ENCODE measurements at regions not wholly inside any gene's neighbourhood (a gene's known extent, or its start where the extent isn't known, plus 50 kb on each side); places are given as distances from the start of the nearest gene placed in this dataset.

- DNase-seq (ENCODE audit: low read depth in 1 of 2, low spot score in 1 of 2), result no peak
Observed at GRCh38 chr18:30086351-30086750, 956.2 kb downstream of the DSC3 start.

GRCh38 chr18:30081122-30081521 is 961.4 kb downstream of the DSC3 start:
- DNase-seq (ENCODE audit: low read depth in 1 of 2, low spot score in 1 of 2), result no peak

More at GRCh38 chr18:30086351-30086750, 956.2 kb downstream of the DSC3 start:
- H3K27me3 ChIP-seq (ENCODE audit: insufficient read depth, poor library complexity, severe bottlenecking), result no peaks in the 10 kb centered on the region
- TF ChIP-seq POLR2AphosphoS5 (IDR thresholded peaks at IDR 0.05; ENCODE audit: low read depth), result no peak
- TF ChIP-seq REST (IDR thresholded peaks at IDR 0.05; ENCODE audit: insufficient replicate concordance, low read depth), result no peak
- no peak for TF ChIP-seq SPI1 (IDR thresholded peaks at IDR 0.05; ENCODE audit: borderline replicate concordance, low read depth)
- TF ChIP-seq CTCF (IDR thresholded peaks at IDR 0.05; ENCODE audit: insufficient read depth, low read length), result no peak
- TF ChIP-seq GABPA (IDR thresholded peaks at IDR 0.05; ENCODE audit: low read depth), result no peak
- no peak overlapping the region for H3K27ac ChIP-seq (replicated peaks)
- H3K4me3 ChIP-seq (replicated peaks; ENCODE audit: insufficient read depth, low read length), result no peak overlapping the region

More at GRCh38 chr18:30081122-30081521, 961.4 kb downstream of the DSC3 start:
- no peaks in the 10 kb centered on the region for H3K27me3 ChIP-seq (ENCODE audit: insufficient read depth, poor library complexity, severe bottlenecking)
- H3K27ac ChIP-seq (replicated peaks), result no peak overlapping the region
- no peak overlapping the region for H3K4me3 ChIP-seq (replicated peaks; ENCODE audit: insufficient read depth, low read length)
- no peak for TF ChIP-seq POLR2AphosphoS5 (IDR thresholded peaks at IDR 0.05; ENCODE audit: low read depth)
- no peak for TF ChIP-seq GABPA (IDR thresholded peaks at IDR 0.05; ENCODE audit: low read depth)
- TF ChIP-seq REST (IDR thresholded peaks at IDR 0.05; ENCODE audit: insufficient replicate concordance, low read depth), result no peak
- no peak for TF ChIP-seq CTCF (IDR thresholded peaks at IDR 0.05; ENCODE audit: insufficient read depth, low read length)
- no peak for TF ChIP-seq SPI1 (IDR thresholded peaks at IDR 0.05; ENCODE audit: borderline replicate concordance, low read depth)
